ENCODE measurements at regions not wholly inside any gene's neighbourhood (a gene's known extent, or its start where the extent isn't known, plus 50 kb on each side); places are given as distances from the start of the nearest gene placed in this dataset.
A peak's percentile ranks its signal among the peaks of the same experiment; 100 is the strongest.

DNA sequence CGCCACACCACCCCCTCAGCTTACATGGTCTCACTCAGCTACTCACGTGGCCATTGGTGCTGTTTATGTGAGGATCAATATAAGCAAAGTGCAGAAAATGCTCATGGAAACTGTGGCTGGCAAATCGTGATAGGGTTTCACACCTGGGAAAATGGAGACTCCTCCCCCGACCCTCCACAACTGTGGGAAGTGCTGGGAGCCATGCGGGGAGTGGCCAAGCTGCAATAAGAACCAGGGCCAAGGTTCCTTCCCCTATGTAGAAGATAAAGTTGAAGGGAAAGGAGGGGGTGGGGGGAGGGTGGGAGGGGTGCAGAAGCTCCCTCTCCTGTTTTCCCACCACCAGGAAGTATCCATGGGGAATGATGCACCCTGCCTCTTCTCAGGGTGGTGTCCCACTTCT, 145.5 kb upstream of the MAMLD1 start:
- H3K4me3 ChIP-seq = no peak overlapping the region
- TF ChIP-seq POLR2AphosphoS5 (IDR thresholded peaks at IDR 0.05) = no peak
- TF ChIP-seq POLR2A (IDR thresholded peaks at IDR 0.05) = no peak
- TF ChIP-seq CTCF (IDR thresholded peaks at IDR 0.05 in 8 of 11, conservative IDR thresholded peaks at IDR 0.05 in 3 of 11) = no peak
- H3K4me1 ChIP-seq = no peaks in the 10 kb centered on the region
- intact Hi-C loops (cut with DNase I; ENCODE audit: low total_unique reads) = no loop called here
- no peaks in the 10 kb centered on the region for H3K27me3 ChIP-seq (replicated peaks in 1 of 7)
- no peaks in the 10 kb centered on the region for H3K9me3 ChIP-seq
- 58 to 81% (median 78%) methylated on average over 5 of the region's 5 CpGs; no CpG with 5 or more reads in 1 of the 5 donors for WGBS, 5 donors
- no peak for DNase-seq
- H3K27ac ChIP-seq = no peak overlapping the region
- H3K36me3 ChIP-seq = no peaks in the 10 kb centered on the region

DNA sequence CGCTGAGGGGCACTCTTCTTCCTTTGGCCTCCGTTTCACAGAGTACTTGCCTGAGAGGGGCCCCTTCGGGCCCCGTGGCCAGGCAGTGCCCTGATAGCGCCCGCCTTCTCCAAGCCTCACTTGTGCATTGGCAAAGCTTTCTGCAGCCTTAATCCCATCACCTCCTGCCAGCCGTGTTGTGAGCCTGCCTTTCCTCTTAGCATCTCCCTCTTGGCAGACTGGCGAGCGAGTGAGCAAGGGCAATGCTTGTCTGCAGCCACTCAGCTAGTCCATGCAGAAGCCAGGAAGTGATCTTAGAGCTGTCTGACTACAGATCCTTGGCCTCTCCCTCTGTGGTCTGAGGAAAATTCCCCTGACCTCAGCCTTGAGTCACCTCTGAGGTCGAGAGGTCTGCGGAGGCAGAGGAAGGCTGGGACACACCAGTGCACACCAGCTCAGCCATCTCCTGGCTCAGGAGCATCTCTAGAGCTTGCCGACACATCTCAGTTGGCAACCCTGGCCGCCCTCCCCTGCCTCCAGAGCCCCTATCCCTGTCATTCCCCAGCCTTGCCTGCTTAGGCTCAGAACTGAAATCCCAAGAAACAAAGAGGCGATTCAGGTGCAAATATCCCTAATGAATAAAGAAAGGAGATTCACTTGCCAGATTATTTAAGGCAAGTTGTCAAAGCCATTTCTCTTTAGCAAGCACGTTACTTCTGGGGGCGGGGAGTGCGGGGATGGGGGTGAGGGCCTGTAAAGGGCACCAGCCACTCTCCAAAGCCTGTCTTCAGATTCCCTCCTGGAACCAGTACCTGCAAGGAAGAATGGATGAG, 143.5 kb upstream of the MAMLD1 start:
- Histone ChIP-seq H3K27me3 (replicated peaks in 1 of 7) (no peaks in the 10 kb centered on the region), H3K4me3 (no peak overlapping the region), H3K4me1 (no peaks in the 10 kb centered on the region), H3K27ac (no peak overlapping the region), H3K9me3 (no peaks in the 10 kb centered on the region), H3K36me3 (no peaks in the 10 kb centered on the region)
- peak; percentile 56 for DNase-seq
- intact Hi-C loops (cut with DNase I; ENCODE audit: low total_unique reads) = no loop called here
- 54 to 89% (median 74%) methylated on average over 15 to 17 of the region's 17 CpGs for WGBS, 5 donors
- TF ChIP-seq POLR2A (IDR thresholded peaks at IDR 0.05) (no peak), POLR2AphosphoS5 (IDR thresholded peaks at IDR 0.05) (no peak), CTCF (IDR thresholded peaks at IDR 0.05 in 8 of 11, conservative IDR thresholded peaks at IDR 0.05 in 3 of 11) (no peak)

- DNase-seq = peak; percentile 53
- H3K27ac ChIP-seq = no peak overlapping the region
- H3K9me3 ChIP-seq = no peaks in the 10 kb centered on the region
- no peak overlapping the region for H3K4me3 ChIP-seq
- H3K36me3 ChIP-seq = no peaks in the 10 kb centered on the region
- peaks cover 0 to 8% (median 0%) of the 10 kb centered on the region in 7 donors for H3K27me3 ChIP-seq (replicated peaks in 1 of 7)
- WGBS, 5 donors = 74 to 93% (median 86%) methylated on average over 10 to 12 of the region's 12 CpGs
- H3K4me1 ChIP-seq = no peaks in the 10 kb centered on the region
- intact Hi-C loops (cut with DNase I; ENCODE audit: low total_unique reads) = no loop called here
- TF ChIP-seq POLR2A (IDR thresholded peaks at IDR 0.05) = no peak
- TF ChIP-seq POLR2AphosphoS5 (IDR thresholded peaks at IDR 0.05) = no peak
- TF ChIP-seq CTCF (IDR thresholded peaks at IDR 0.05 in 8 of 11, conservative IDR thresholded peaks at IDR 0.05 in 3 of 11) = no peak
Measured at GRCh38 chrX:150223176-150224015, 139.7 kb upstream of the MAMLD1 start.

DNA sequence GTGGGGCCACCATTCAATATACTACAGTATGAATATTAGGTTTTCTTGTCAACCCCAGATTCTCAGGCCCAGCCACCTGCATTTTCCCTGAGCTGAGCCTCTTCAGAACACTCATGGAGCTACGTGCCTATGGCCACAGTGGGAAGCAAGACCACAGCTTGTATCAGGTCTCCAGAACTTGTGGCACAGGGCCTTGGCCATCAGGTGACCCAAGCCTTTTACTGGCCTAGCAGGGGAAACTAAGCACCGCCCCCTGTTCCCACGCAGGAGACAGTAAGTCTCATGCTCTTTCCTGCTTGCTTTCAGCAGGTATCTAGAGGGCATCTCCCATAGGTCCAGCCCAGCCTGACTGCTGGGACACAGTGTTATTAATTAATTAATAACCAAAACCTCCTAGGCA, 138.4 kb upstream of the MAMLD1 start:
- intact Hi-C loops (cut with DNase I; ENCODE audit: low total_unique reads) = no loop called here
- no peak overlapping the region for H3K4me3 ChIP-seq
- peaks cover 0 to 8% (median 0%) of the 10 kb centered on the region in 7 donors for H3K27me3 ChIP-seq (replicated peaks in 1 of 7)
- no peaks in the 10 kb centered on the region for H3K4me1 ChIP-seq
- TF ChIP-seq CTCF (IDR thresholded peaks at IDR 0.05 in 8 of 11, conservative IDR thresholded peaks at IDR 0.05 in 3 of 11) = no peak
- TF ChIP-seq POLR2AphosphoS5 (IDR thresholded peaks at IDR 0.05) = no peak
- no peak for TF ChIP-seq POLR2A (IDR thresholded peaks at IDR 0.05)
- H3K36me3 ChIP-seq = no peaks in the 10 kb centered on the region
- no peak overlapping the region for H3K27ac ChIP-seq
- peak; percentile 39 for DNase-seq
- WGBS, 5 donors = 46 to 97% (median 86%) methylated on average over 1 to 3 of the region's 3 CpGs
- H3K9me3 ChIP-seq = no peaks in the 10 kb centered on the region

All from spleen (tissue), 11 donors.